ENCODE measurements at regions not wholly inside any gene's neighbourhood (a gene's known extent, or its start where the extent isn't known, plus 50 kb on each side); places are given as distances from the start of the nearest gene placed in this dataset.

GRCh38 chr4:31043382-31044062 lies 323.4 kb downstream of the PCDH7 start:
- Histone ChIP-seq H3K9me3 (replicated peaks in 1 of 2; ENCODE audit: control insufficient read depth in 1 of 2, insufficient read depth in 1 of 2, low read length in 2 of 2) (no peaks in the 10 kb centered on the region), H3K4me1 (ENCODE audit: control insufficient read depth in 1 of 2, insufficient read depth in 2 of 2, low read length in 2 of 2) (no peaks in the 10 kb centered on the region), H3K36me3 (replicated peaks in 1 of 2; ENCODE audit: control insufficient read depth in 1 of 2, insufficient read depth in 2 of 2, low read length in 2 of 2) (no peaks in the 10 kb centered on the region), H2AFZ (ENCODE audit: insufficient read depth, low read depth, low read length, poor library complexity, severe bottlenecking) (no peak overlapping the region), H3K27me3 (ENCODE audit: control insufficient read depth in 2 of 2, insufficient read depth in 2 of 2, low read length in 2 of 2) (no peaks in the 10 kb centered on the region), H4K20me1 (ENCODE audit: insufficient read depth, low read length) (no peaks in the 10 kb centered on the region), H3K4me2 (replicated peaks; ENCODE audit: extremely low read depth, low read length, poor library complexity, severe bottlenecking) (no peak overlapping the region), H3K79me2 (ENCODE audit: insufficient read depth, low read length) (no peaks in the 10 kb centered on the region), H3K9ac (ENCODE audit: insufficient read depth, low read length, poor library complexity, severe bottlenecking) (no peak overlapping the region), H3K27ac (ENCODE audit: low read depth in 1 of 2, low read length in 2 of 2) (no peak overlapping the region), H3K4me3 (replicated peaks in 1 of 3; ENCODE audit: low read depth in 2 of 3, low read length in 3 of 3) (no peak overlapping the region)
- H3K27ac Mint-ChIP-seq: no peak overlapping the region
- no peaks in the 10 kb centered on the region for H3K9me3 Mint-ChIP-seq
- DNase-seq: no peak
- intact Hi-C loops (cut with micrococcal nuclease): no loop called here
- TF ChIP-seq, protein P1, sequence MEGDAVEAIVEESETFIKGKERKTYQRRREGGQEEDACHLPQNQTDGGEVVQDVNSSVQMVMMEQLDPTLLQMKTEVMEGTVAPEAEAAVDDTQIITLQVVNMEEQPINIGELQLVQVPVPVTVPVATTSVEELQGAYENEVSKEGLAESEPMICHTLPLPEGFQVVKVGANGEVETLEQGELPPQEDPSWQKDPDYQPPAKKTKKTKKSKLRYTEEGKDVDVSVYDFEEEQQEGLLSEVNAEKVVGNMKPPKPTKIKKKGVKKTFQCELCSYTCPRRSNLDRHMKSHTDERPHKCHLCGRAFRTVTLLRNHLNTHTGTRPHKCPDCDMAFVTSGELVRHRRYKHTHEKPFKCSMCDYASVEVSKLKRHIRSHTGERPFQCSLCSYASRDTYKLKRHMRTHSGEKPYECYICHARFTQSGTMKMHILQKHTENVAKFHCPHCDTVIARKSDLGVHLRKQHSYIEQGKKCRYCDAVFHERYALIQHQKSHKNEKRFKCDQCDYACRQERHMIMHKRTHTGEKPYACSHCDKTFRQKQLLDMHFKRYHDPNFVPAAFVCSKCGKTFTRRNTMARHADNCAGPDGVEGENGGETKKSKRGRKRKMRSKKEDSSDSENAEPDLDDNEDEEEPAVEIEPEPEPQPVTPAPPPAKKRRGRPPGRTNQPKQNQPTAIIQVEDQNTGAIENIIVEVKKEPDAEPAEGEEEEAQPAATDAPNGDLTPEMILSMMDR (IDR thresholded peaks at IDR 0.05): no peak
- H3K36me3 Mint-ChIP-seq: no peaks in the 10 kb centered on the region
- no peak overlapping the region for H3K4me3 Mint-ChIP-seq
- H3K27me3 Mint-ChIP-seq (ENCODE audit: low read depth in 3 of 3): peaks cover 0 to 2% (median 0%) of the 10 kb centered on the region in 3 donors
- H3K4me1 Mint-ChIP-seq: no peaks in the 10 kb centered on the region
- no CpG with 5 or more reads among the region's 1 CpG for WGBS (ENCODE audit: insufficient coverage)

DNA sequence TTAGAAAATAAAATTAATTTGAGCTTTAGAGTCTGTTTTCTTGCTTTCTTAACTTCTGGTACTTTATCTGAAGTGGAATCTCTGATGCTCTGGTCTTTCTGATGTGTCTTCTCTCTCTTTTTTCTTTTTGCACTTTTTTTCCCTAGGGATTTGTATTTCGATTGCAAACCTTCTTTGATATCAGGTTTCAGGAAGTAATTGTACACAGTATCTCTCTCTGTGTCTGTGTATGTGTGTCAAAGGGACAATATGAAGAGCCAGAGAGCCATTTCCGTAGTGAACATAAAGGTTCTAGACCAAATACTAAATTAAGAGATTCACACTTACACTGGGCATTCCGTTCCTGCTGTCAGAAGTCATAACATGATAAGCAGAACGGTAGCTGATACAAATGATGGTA lies 325.0 kb downstream of the PCDH7 start:
- H3K27ac ChIP-seq (ENCODE audit: low read depth in 1 of 2, low read length in 2 of 2): no peak overlapping the region
- Mint-ChIP-seq H3K4me3 (no peak overlapping the region), H3K4me1 (no peaks in the 10 kb centered on the region), H3K9me3 (no peaks in the 10 kb centered on the region), H3K36me3 (no peaks in the 10 kb centered on the region), H3K27me3 (ENCODE audit: low read depth in 3 of 3) (peaks cover 0 to 2% (median 0%) of the 10 kb centered on the region in 3 donors), H3K27ac (no peak overlapping the region)
- no peak for DNase-seq
- WGBS (ENCODE audit: insufficient coverage): no CpG with 5 or more reads among the region's 4 CpGs
- H3K36me3 ChIP-seq (replicated peaks in 1 of 2; ENCODE audit: control insufficient read depth in 1 of 2, insufficient read depth in 2 of 2, low read length in 2 of 2): no peaks in the 10 kb centered on the region
- no peaks in the 10 kb centered on the region for H3K4me1 ChIP-seq (ENCODE audit: control insufficient read depth in 1 of 2, insufficient read depth in 2 of 2, low read length in 2 of 2)
- H3K79me2 ChIP-seq (ENCODE audit: insufficient read depth, low read length): no peaks in the 10 kb centered on the region
- intact Hi-C loops (cut with micrococcal nuclease): no loop called here
- no peak overlapping the region for H2AFZ ChIP-seq (ENCODE audit: insufficient read depth, low read depth, low read length, poor library complexity, severe bottlenecking)
- no peak overlapping the region for H3K4me2 ChIP-seq (replicated peaks; ENCODE audit: extremely low read depth, low read length, poor library complexity, severe bottlenecking)
- H3K27me3 ChIP-seq (ENCODE audit: control insufficient read depth in 2 of 2, insufficient read depth in 2 of 2, low read length in 2 of 2): no peaks in the 10 kb centered on the region
- no peaks in the 10 kb centered on the region for H3K9me3 ChIP-seq (replicated peaks in 1 of 2; ENCODE audit: control insufficient read depth in 1 of 2, insufficient read depth in 1 of 2, low read length in 2 of 2)
- TF ChIP-seq, protein P1 (IDR thresholded peaks at IDR 0.05): no peak
- H3K4me3 ChIP-seq (replicated peaks in 1 of 3; ENCODE audit: low read depth in 2 of 3, low read length in 3 of 3): no peak overlapping the region
- no peaks in the 10 kb centered on the region for H4K20me1 ChIP-seq (ENCODE audit: insufficient read depth, low read length)
- no peak overlapping the region for H3K9ac ChIP-seq (ENCODE audit: insufficient read depth, low read length, poor library complexity, severe bottlenecking)
